ENCODE measurements at regions not wholly inside any gene's neighbourhood (a gene's known extent, or its start where the extent isn't known, plus 50 kb on each side); places are given as distances from the start of the nearest gene placed in this dataset.

- ATAC-seq (no peak), DNase-seq (no peak)
- no peaks in the 10 kb centered on the region for H3K4me1 Mint-ChIP-seq
- no peak overlapping the region for H3K27ac Mint-ChIP-seq
- no peaks in the 10 kb centered on the region for H3K9me3 Mint-ChIP-seq
- no peak overlapping the region for H3K4me3 Mint-ChIP-seq
- H3K27me3 Mint-ChIP-seq = peaks cover 36% of the 10 kb centered on the region
Measured at GRCh38 chr11:113529606-113530005, 54.4 kb upstream of the DRD2 start.

- no peak overlapping the region for H3K27ac Mint-ChIP-seq
- ATAC-seq (no peak), DNase-seq (no peak)
- H3K4me1 Mint-ChIP-seq = no peaks in the 10 kb centered on the region
- H3K9me3 Mint-ChIP-seq = no peaks in the 10 kb centered on the region
- peaks cover 39% of the 10 kb centered on the region for H3K27me3 Mint-ChIP-seq
- H3K4me3 Mint-ChIP-seq = no peak overlapping the region
Measured at GRCh38 chr11:113528982-113529381, 53.8 kb upstream of the DRD2 start.

GRCh38 chr11:113526521-113526920 is 51.3 kb upstream of the DRD2 start:
- no peak overlapping the region for H3K27ac Mint-ChIP-seq
- ATAC-seq (no peak), DNase-seq (no peak)
- no peaks in the 10 kb centered on the region for H3K4me1 Mint-ChIP-seq
- H3K27me3 Mint-ChIP-seq = peaks cover 33% of the 10 kb centered on the region
- H3K9me3 Mint-ChIP-seq = no peaks in the 10 kb centered on the region
- H3K4me3 Mint-ChIP-seq = no peak overlapping the region
